ENCODE measurements at regions not wholly inside any gene's neighbourhood (a gene's known extent, or its start where the extent isn't known, plus 50 kb on each side); places are given as distances from the start of the nearest gene placed in this dataset.

- no peak for DNase-seq (ENCODE audit: low spot score)
- TF ChIP-seq, protein P1, sequence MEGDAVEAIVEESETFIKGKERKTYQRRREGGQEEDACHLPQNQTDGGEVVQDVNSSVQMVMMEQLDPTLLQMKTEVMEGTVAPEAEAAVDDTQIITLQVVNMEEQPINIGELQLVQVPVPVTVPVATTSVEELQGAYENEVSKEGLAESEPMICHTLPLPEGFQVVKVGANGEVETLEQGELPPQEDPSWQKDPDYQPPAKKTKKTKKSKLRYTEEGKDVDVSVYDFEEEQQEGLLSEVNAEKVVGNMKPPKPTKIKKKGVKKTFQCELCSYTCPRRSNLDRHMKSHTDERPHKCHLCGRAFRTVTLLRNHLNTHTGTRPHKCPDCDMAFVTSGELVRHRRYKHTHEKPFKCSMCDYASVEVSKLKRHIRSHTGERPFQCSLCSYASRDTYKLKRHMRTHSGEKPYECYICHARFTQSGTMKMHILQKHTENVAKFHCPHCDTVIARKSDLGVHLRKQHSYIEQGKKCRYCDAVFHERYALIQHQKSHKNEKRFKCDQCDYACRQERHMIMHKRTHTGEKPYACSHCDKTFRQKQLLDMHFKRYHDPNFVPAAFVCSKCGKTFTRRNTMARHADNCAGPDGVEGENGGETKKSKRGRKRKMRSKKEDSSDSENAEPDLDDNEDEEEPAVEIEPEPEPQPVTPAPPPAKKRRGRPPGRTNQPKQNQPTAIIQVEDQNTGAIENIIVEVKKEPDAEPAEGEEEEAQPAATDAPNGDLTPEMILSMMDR (IDR thresholded peaks at IDR 0.05; ENCODE audit: extremely low read depth, insufficient read depth, missing control alignments) = no peak
- in situ Hi-C loops (cut with MboI; ENCODE audit: low pct_unique_long_range_greater_than_20kb, low sequenced_read_pairs, unreplicated experiment) = no loop called here
Observed at GRCh38 chr4:130183766-130184165, 1087.8 kb downstream of the C4orf33 start.

GRCh38 chr4:130185123-130185522, 1089.2 kb downstream of the C4orf33 start:
- TF ChIP-seq, protein P1 (IDR thresholded peaks at IDR 0.05; ENCODE audit: extremely low read depth, insufficient read depth, missing control alignments) = no peak
- no peak for DNase-seq (ENCODE audit: low spot score)
- in situ Hi-C loops (cut with MboI; ENCODE audit: low pct_unique_long_range_greater_than_20kb, low sequenced_read_pairs, unreplicated experiment) = no loop called here

GRCh38 chr4:130186931-130187330, 1091.0 kb downstream of the C4orf33 start:
- in situ Hi-C loops (cut with MboI; ENCODE audit: low pct_unique_long_range_greater_than_20kb, low sequenced_read_pairs, unreplicated experiment) = no loop called here
- DNase-seq (ENCODE audit: low spot score) = no peak

DNA sequence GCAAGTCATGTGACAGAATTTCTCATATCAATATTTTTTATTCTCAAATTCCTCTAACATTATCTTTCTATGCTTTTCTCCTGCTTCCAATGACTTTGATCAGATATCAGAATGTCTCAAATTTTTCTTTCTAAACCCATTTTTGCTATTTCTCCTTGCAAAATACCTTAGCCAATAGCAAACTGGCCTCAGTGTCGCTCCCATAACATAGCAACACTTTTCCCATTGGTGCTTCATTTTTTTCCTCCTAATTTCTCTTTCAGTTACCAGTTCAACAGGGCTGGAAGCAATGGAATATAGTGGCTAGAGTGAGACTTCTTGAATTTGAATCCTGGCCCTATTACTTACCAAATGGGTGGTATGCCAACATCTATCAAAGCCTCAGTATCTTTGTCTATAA, 1091.6 kb downstream of the C4orf33 start:
- in situ Hi-C loops (cut with MboI; ENCODE audit: low pct_unique_long_range_greater_than_20kb, low sequenced_read_pairs, unreplicated experiment) = no loop called here
- TF ChIP-seq, protein P1 (IDR thresholded peaks at IDR 0.05; ENCODE audit: extremely low read depth, insufficient read depth, missing control alignments) = no peak
- DNase-seq (ENCODE audit: low spot score) = no peak

More at GRCh38 chr4:130186931-130187330, 1091.0 kb downstream of the C4orf33 start:
- TF ChIP-seq, protein P1 (IDR thresholded peaks at IDR 0.05; ENCODE audit: extremely low read depth, insufficient read depth, missing control alignments) = no peak

DNA sequence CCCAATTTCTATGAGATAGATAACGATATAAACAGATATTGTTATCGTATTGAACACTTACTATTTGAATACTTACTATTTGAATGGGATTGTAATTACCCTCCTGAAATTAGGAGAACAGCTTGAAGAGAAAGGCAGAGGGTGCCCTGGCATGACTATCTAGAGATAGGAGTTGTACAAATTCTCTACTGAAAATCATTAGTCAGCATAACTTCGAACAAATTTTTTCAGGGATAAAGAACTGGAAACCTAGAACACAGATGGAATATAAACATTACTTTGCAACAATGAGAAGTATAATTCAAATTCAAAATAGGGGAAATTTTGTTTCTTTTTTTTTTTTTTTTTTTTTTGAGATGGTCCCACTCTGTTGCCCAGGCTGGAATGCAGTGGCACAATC, 1096.8 kb downstream of the C4orf33 start:
- in situ Hi-C loops (cut with MboI; ENCODE audit: low pct_unique_long_range_greater_than_20kb, low sequenced_read_pairs, unreplicated experiment) = no loop called here
- DNase-seq (ENCODE audit: low spot score) = no peak
- TF ChIP-seq, protein P1 (IDR thresholded peaks at IDR 0.05; ENCODE audit: extremely low read depth, insufficient read depth, missing control alignments) = no peak

- TF ChIP-seq, protein P1 (IDR thresholded peaks at IDR 0.05; ENCODE audit: extremely low read depth, insufficient read depth, missing control alignments) = no peak
- in situ Hi-C loops (cut with MboI; ENCODE audit: low pct_unique_long_range_greater_than_20kb, low sequenced_read_pairs, unreplicated experiment) = no loop called here
Observed at GRCh38 chr4:130197946-130198345, 1102.0 kb downstream of the C4orf33 start.

GRCh38 chr4:130203571-130203970, 1107.6 kb downstream of the C4orf33 start:
- no peak for DNase-seq (ENCODE audit: low spot score)
- TF ChIP-seq, protein P1 (IDR thresholded peaks at IDR 0.05; ENCODE audit: extremely low read depth, insufficient read depth, missing control alignments) = no peak
- in situ Hi-C loops (cut with MboI; ENCODE audit: low pct_unique_long_range_greater_than_20kb, low sequenced_read_pairs, unreplicated experiment) = no loop called here

More at GRCh38 chr4:130197946-130198345, 1102.0 kb downstream of the C4orf33 start:
- no peak for DNase-seq (ENCODE audit: low spot score)

Data from GM13977 (cell line).